Keratinocyte (primary cell): ENCODE measurements at regions not wholly inside any gene's neighbourhood (a gene's known extent, or its start where the extent isn't known, plus 50 kb on each side); places are given as distances from the start of the nearest gene placed in this dataset.

Experiments used
- CTCF ChIP-seq, 3 experiments: IDR thresholded peaks in 1 of 3; conservative IDR thresholded peaks in 1 of 3; optimal IDR thresholded peaks in 1 of 3; 2 replicates in 2 of 3; 3 replicates in 1 of 3; pipeline versions ENCODE3 to v1.5.1; 2011; ENCODE audit warnings: low read length in 3 of 3, mild to moderate bottlenecking in 3 of 3, moderate library complexity in 2 of 3, control low read depth in 1 of 3, inconsistent platforms in 1 of 3; ENCODE audit not compliant: insufficient read depth in 2 of 3; ENCODE audit errors: extremely low read depth in 1 of 3
- EZH2 ChIP-seq: IDR thresholded peaks from one replicate; pipeline ENCODE4 v1.6.1; 2012; ENCODE audit warnings: inconsistent platforms, mild to moderate bottlenecking, low read length, moderate library complexity

- TF ChIP-seq CTCF (optimal IDR thresholded peaks at IDR 0.05 in 1 of 3, IDR thresholded peaks at IDR 0.05 in 1 of 3, conservative IDR thresholded peaks at IDR 0.05 in 1 of 3; ENCODE audit: extremely low read depth in 1 of 3, insufficient read depth in 2 of 3, low read length in 3 of 3) (no peak), EZH2 (no peak)
Observed at GRCh38 chr9:86830356-86830755, 117.0 kb downstream of the GAS1 start.
